ENCODE measurements at regions not wholly inside any gene's neighbourhood (a gene's known extent, or its start where the extent isn't known, plus 50 kb on each side); places are given as distances from the start of the nearest gene placed in this dataset.

DNA sequence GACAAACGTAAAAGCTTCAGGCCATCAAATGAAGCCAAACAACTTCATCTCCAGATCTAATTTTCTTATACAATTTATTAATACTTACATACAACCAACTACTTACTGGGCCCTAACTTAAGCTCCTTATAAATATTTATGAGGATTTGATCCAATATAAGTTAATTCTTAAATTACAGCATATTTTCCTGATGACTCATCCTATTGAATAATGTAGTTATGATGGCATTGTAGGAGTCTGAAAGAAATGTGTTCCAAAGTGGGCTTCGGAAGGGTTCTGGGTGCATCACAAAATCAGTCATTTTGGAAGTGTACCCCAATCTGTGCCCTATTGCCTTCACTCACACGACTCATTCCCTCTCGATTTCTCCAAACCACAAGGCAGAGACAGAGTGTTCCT is 455.1 kb upstream of the CTSO start:
- TF ChIP-seq, protein P1, sequence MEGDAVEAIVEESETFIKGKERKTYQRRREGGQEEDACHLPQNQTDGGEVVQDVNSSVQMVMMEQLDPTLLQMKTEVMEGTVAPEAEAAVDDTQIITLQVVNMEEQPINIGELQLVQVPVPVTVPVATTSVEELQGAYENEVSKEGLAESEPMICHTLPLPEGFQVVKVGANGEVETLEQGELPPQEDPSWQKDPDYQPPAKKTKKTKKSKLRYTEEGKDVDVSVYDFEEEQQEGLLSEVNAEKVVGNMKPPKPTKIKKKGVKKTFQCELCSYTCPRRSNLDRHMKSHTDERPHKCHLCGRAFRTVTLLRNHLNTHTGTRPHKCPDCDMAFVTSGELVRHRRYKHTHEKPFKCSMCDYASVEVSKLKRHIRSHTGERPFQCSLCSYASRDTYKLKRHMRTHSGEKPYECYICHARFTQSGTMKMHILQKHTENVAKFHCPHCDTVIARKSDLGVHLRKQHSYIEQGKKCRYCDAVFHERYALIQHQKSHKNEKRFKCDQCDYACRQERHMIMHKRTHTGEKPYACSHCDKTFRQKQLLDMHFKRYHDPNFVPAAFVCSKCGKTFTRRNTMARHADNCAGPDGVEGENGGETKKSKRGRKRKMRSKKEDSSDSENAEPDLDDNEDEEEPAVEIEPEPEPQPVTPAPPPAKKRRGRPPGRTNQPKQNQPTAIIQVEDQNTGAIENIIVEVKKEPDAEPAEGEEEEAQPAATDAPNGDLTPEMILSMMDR (IDR thresholded peaks at IDR 0.05; ENCODE audit: borderline replicate concordance, control extremely low read depth, extremely low read depth, insufficient read depth, missing control alignments), result no peak
- DNase-seq (ENCODE audit: low spot score), result no peak
- in situ Hi-C loops (cut with MboI; ENCODE audit: low sequenced_read_pairs, unreplicated experiment), result no loop called here

DNA sequence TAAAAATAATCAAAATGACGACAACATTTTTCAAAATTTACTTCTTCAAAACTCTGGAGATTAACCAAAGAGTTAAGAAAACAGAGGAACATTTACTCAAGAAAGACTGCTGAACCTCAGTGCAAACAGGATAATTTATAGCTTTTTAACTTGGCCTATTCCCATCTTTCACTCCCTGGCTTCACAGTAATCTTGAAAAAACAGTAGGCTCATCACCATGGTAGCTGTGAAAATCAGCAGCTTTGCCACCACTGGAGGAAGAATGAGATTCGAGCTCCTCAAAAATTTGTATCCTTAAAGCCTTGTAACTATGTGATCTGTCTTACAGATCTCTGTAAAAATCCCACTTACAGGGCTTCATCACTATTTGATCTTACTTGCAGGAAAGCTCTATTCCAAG is 447.7 kb upstream of the CTSO start:
- DNase-seq (ENCODE audit: low spot score), result no peak
- in situ Hi-C loops (cut with MboI; ENCODE audit: low sequenced_read_pairs, unreplicated experiment), result no loop called here
- TF ChIP-seq, protein P1 (IDR thresholded peaks at IDR 0.05; ENCODE audit: borderline replicate concordance, control extremely low read depth, extremely low read depth, insufficient read depth, missing control alignments), result no peak

DNA sequence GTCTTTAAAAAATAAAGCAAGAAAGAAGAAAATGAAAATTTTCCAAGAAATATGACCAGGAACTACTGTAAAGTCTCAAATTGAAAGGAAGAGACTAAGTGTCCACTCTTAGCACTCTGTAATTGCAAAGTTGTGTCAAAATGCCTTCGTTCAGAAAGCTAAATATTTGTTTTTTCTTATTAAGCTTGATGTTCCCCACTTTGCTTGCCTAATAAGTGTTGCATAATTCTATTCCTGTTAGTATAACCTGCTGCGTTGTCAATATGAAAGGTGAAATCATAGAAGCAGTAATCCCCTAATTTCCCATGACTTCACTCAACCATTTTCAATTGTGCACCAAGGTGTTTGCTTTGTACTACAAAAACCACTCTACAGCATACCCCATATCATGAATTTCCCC is 442.9 kb upstream of the CTSO start:
- in situ Hi-C loops (cut with MboI; ENCODE audit: low sequenced_read_pairs, unreplicated experiment), result no loop called here
- TF ChIP-seq, protein P1 (IDR thresholded peaks at IDR 0.05; ENCODE audit: borderline replicate concordance, control extremely low read depth, extremely low read depth, insufficient read depth, missing control alignments), result no peak
- no peak for DNase-seq (ENCODE audit: low spot score)

DNA sequence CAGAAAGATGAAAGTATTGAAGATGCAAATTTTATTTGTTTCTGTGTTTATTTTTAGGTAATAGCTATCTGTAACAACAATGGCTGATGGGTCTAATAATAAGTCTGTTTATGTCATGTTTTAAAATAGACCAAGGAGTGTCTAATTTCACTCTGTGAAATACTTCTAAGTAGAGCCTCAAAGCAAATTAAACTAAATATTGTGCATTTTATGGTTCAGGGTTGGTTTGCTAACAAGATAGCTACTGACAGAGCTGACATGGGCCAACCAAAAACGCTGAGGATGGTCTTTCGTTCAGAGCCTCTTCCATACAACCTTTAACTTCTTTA is 437.6 kb upstream of the CTSO start:
- in situ Hi-C loops (cut with MboI; ENCODE audit: low sequenced_read_pairs, unreplicated experiment), result no loop called here
- DNase-seq (ENCODE audit: low spot score), result no peak
- TF ChIP-seq, protein P1 (IDR thresholded peaks at IDR 0.05; ENCODE audit: borderline replicate concordance, control extremely low read depth, extremely low read depth, insufficient read depth, missing control alignments), result no peak

DNA sequence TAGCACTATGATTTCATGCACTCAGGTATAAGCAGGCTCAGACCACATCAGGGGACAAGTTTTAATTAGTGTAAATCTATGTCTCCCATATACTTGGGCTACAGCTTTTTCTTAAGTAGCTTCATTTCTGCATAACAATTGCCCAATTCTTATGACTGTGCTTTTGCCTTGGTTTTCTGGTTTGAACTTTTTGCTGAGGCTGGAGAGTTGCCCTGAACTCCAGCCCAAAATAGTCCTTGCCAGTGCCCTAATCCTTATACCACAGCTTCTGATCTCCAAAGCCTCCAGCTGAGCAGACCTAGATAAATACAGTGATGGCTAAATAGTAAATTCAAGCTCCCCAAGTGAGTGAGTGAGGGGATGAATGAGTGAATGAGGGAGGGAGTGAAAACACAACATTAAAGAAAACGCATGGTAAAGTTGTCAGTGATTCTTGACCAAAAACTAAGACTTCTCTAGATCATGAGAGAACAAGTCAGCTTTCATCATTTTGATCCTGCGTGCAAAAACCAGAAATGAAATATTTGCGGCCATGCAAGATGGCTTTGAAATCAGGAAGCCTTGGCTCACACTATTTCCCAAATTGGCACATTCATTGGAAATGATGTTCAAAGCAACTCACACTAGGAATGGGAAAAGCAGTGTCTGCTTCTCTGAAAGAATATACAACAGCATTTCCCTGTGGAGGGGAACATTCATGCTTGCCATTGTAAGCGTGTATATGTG is 437.1 kb upstream of the CTSO start:
- no peak for DNase-seq (ENCODE audit: low spot score)
- in situ Hi-C loops (cut with MboI; ENCODE audit: low sequenced_read_pairs, unreplicated experiment), result no loop called here
- TF ChIP-seq, protein P1 (IDR thresholded peaks at IDR 0.05; ENCODE audit: borderline replicate concordance, control extremely low read depth, extremely low read depth, insufficient read depth, missing control alignments), result no peak

DNA sequence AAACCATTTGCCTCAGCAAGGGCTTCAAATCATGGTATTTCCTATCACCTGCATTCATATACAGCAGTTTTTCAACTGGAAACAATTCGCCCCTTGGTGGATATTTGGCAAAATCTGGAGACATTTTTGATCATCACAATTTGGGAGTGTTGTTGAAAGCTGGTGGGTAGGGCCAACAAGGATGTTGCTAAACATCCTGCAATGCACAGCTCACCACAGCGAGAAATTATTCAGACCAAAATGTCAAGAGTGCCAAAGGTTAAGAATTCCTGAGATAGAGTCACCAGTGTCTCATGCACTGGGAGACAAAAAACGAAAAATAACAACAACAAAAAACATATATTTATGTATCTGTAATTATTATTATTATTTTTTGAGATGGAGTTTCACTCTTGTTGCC is 435.2 kb upstream of the CTSO start:
- DNase-seq (ENCODE audit: low spot score), result no peak
- in situ Hi-C loops (cut with MboI; ENCODE audit: low sequenced_read_pairs, unreplicated experiment), result no loop called here
- TF ChIP-seq, protein P1 (IDR thresholded peaks at IDR 0.05; ENCODE audit: borderline replicate concordance, control extremely low read depth, extremely low read depth, insufficient read depth, missing control alignments), result no peak
